ENCODE measurements at regions not wholly inside any gene's neighbourhood (a gene's known extent, or its start where the extent isn't known, plus 50 kb on each side); places are given as distances from the start of the nearest gene placed in this dataset.

- no peak for DNase-seq (ENCODE audit: low spot score)
These were observed 467.2 kb upstream of the ARGLU1 start for GRCh38 chr13:107035186-107035585.

- no peak for DNase-seq (ENCODE audit: low spot score)
These were observed 466.4 kb upstream of the ARGLU1 start for GRCh38 chr13:107034236-107034872.

DNA sequence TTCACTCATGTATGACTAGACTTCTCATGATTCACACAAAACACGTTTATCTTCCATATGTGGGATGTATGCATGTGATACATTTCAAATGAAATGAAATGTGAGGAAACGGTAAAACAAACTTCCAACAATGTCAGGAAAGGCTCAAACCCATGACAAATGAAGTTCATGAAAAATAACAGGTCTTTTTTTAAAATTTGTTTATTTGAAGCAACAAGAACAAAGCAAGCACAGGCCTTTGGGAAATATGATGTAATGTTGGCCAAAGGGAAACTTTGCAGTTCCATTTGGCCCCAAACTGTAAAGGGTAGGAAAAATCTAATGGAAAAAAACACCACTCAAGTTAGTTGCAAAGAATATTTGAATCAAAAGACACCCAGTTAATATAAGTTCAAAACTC lies 463.8 kb upstream of the ARGLU1 start:
- DNase-seq (ENCODE audit: low spot score) = no peak

DNA sequence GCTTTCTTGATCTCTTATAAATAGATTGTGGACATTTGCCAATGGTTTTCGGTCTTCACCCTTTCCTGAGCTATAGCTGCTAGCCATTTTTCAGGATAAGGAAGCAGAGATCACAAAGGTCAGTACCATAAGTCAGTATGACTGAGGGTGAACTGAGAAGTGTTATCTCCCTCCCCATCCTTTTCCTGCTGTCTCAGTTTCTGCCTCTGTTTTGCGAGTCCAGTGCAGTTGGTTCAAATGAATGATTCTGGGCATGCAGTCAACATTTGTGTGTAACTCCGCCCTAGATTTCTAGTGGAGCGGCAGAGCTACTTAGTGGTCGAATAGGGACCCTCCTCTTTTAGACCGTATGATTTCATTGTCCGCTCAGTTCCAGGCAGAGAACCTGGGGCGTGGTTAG lies 460.8 kb upstream of the ARGLU1 start:
- DNase-seq (ENCODE audit: low spot score) = no peak

GRCh38 chr13:107025991-107026390 lies 458.1 kb upstream of the ARGLU1 start:
- no peak for DNase-seq (ENCODE audit: low spot score)

DNA sequence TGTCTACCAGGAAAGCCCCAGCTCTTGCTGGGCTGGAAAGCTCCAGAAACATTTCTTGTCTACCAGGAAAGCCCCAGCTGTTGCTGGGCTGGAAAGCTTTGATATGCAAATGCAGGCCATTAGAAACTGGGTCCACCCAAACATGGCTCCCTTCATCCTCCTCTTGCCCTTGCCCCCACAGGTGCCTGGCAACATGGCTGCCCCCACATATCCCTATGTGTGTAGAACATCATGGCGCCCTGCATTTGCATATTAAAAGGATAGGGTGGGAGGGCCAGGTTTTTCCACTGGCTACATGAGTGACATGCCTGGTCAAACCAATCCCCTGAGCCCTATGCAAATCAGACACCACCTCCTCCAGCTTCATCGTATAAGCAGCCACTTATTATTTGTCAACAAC lies 455.4 kb upstream of the ARGLU1 start:
- no peak for DNase-seq (ENCODE audit: low spot score)

DNA sequence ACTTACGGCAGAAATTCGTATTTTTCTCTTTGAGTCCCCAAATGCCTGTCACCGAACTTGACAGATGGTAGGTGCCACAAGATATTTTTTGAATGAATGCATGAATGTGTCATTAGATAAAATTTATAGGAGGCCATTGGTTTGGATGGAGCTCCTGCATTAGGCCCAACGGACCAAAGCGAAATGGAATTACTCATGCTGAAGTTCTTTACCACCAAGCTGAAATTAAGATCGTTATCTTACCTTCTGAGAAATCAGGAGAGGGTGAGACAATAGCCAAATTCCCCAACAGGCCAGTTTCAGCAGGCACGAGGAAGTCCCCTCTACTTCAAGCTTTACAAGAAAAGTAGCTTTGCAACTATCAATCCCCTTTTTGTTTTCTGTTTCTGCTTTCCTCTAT lies 452.5 kb upstream of the ARGLU1 start:
- DNase-seq (ENCODE audit: low spot score) = no peak

DNA sequence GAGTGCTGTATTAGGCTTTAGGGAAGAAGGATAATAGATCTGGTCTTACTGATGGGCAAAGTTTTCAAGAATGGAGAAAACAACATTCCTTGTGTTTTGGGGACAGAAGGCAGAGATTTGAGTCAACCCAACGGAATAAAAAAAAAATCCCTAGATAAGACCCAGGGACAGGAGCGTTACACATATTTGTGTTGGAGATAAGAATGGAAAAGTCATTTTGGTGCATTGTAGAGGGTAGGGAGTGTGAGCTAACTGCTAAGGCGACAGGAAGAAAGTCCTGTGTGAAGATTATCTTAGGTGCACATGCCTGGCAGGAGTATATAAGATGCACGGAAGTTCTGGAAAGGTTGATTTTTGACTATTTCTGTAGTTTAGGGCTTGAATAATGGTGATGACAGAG lies 450.3 kb upstream of the ARGLU1 start:
- no peak for DNase-seq (ENCODE audit: low spot score)

- no peak for DNase-seq (ENCODE audit: low spot score)
These were observed 438.7 kb upstream of the ARGLU1 start for GRCh38 chr13:107006661-107007060.

DNA sequence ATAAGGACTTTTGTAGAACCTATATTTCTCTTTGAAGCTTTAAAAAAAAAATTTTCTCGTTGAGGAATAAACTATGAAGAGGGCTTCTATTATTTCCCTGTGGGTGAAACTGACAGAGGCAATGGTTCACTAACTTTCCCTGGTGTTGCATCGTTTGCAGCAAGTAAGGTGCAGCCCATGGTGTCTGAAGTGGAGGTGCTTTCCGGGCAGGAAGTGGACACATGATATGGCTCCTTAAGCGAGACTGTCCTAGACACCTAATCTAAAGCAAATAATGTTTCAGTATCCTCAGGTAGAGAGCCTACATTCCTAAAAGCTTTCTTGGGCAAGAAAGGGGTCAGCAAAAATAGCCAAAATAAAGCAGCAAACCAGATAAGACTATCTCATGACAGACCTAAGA lies 437.6 kb upstream of the ARGLU1 start:
- no peak for DNase-seq (ENCODE audit: low spot score)

DNA sequence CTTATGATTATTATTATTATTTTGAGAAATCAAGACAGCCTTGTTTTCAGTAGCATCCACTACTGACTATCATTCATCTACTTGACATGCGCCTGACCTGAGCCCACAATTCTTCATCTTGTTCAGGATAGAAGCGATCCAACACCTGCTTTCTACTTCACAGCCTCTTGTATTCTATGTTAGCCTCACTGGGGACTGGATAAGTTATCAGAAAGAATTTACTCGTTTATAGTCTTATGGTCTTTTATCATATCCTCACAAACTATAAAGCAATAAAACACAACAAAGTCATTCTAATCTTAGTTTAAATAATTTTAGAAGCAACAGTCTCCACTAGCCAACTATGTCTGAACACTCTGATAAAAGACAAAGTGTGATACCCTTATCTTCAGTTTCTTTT lies 436.0 kb upstream of the ARGLU1 start:
- DNase-seq (ENCODE audit: low spot score) = no peak

DNA sequence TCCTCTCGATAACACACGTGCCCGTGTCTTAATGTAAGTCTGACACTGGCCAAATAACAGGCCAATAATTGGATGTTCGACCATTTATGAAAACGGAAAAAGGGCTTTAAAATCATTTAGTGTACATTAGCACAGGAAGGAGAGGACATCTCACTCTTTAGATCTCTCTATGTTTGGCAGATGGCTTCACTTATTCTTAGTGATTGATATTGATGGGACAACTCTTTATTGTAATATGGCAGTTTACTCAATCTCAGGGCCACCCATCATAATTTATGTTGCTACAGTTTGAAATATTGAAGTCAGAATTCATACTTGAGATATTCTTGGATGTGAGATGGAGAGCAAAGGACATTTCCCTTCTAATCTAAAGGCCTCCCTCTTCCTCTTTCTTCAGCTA lies 430.7 kb upstream of the ARGLU1 start:
- no peak for DNase-seq (ENCODE audit: low spot score)

DNA sequence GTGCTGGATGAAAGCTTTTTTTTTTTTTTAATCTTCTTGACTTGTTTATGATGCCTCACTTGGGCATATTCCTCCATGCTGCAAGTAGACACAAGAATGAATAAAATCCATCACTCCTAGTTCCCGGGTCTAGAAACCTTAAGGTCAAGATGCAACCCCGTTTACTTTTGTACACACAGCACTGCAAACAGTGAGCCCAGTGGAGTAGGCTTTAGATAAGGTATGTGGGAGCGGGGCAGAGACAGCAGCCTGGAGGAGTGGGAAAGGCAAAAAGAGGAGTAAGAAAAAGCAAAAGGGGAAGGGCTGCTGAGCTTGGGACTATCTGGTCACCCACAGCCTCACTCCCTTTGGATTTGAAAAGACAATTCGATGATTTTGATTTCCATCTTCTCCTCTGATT lies 429.8 kb upstream of the ARGLU1 start:
- no peak for DNase-seq (ENCODE audit: low spot score)

- no peak for DNase-seq (ENCODE audit: low spot score)
These were observed 429.1 kb upstream of the ARGLU1 start for GRCh38 chr13:106996867-106997618.

DNA sequence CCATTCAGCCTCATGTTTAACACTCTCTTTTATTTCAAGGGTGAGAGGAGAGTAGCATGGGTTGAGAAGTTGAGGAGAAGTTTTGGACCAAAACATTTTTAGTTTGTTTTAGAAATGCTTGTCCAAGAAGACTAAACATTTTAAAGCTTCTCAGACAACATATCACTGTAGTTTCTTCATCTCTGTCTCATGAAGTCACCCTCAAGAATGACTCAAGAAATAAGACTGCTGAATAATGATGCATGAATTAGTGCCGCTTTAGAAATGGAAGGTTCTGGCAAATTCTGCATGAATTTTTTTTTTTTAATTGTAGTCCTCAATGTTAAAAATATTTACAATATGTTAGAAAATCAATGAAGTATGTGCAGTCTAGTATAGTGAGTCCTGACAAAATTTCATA lies 422.7 kb upstream of the ARGLU1 start:
- DNase-seq (ENCODE audit: low spot score) = no peak

GRCh38 chr13:106989876-106990275 lies 421.9 kb upstream of the ARGLU1 start:
- no peak for DNase-seq (ENCODE audit: low spot score)

GRCh38 chr13:106987427-106987785 lies 419.5 kb upstream of the ARGLU1 start:
- DNase-seq (ENCODE audit: low spot score) = no peak

GRCh38 chr13:106986687-106987426 lies 418.9 kb upstream of the ARGLU1 start:
- no peak for DNase-seq (ENCODE audit: low spot score)

- DNase-seq (ENCODE audit: low spot score) = no peak
These were observed 418.1 kb upstream of the ARGLU1 start for GRCh38 chr13:106986033-106986484.

GRCh38 chr13:106985481-106985880 lies 417.5 kb upstream of the ARGLU1 start:
- DNase-seq (ENCODE audit: low spot score) = no peak

DNA sequence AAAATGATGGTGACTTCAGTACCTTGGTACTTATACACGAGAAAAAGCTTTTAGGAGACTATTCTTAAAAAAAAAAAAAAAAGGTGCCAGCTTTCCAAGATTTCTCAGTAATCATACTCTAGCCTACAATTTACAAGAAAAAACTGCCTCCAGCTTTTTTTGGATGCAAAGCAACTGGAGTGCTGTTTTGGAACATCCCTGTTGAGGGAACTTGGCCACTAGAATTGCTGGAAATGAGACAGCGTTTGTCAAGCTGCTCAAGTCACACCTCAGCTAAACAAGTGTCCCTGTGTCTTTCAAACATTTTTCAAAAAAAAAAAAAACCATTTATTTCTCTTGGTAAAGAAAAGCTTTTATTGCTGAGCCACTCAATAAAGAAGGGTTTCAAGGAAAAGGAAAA lies 413.1 kb upstream of the ARGLU1 start:
- no peak for DNase-seq (ENCODE audit: low spot score)

- no peak for DNase-seq (ENCODE audit: low spot score)
These were observed 399.5 kb upstream of the ARGLU1 start for GRCh38 chr13:106967391-106967790.

- DNase-seq (ENCODE audit: low spot score) = no peak
These were observed 395.2 kb upstream of the ARGLU1 start for GRCh38 chr13:106963151-106963550.

All from ecto neural progenitor cell (in vitro differentiated cells).